A673 (cell line): ENCODE measurements at regions not wholly inside any gene's neighbourhood (a gene's known extent, or its start where the extent isn't known, plus 50 kb on each side); places are given as distances from the start of the nearest gene placed in this dataset.

Experiments used
- BruUV-seq: library from RNA; stranded (reverse); fragments of 400-500 nt; replicated peaks from 2 replicates; lab custom pipeline; 2021; lab: Mats Ljungman, UMichigan
- CTCF ChIA-PET: fragments of 300-600 bp; sonication (Branson Sonifier 250); formaldehyde crosslinking; loops from one replicate; lab custom pipeline; 2022; ENCODE audit warnings: antibody characterized with exemption; lab: Charles Lee
- POLR2A ChIA-PET: fragments of 300-600 bp; sonication (Branson Sonifier 250); formaldehyde crosslinking; loops from one replicate; lab custom pipeline; 2022; ENCODE audit warnings: antibody characterized with exemption; ENCODE audit not compliant: low non-redundant PET; lab: Charles Lee
- DNase-seq: peaks from one replicate; pipeline ENCODE4 v3.0.0-alpha.2; 2015; ENCODE audit warnings: low spot score
- H3K27ac ChIP-seq: fragments of 200-600 bp; sonication (generic); 2 replicates; pipeline ENCODE4 v1.5.1; 2016; ENCODE audit warnings: mixed run types, low read depth, mild to moderate bottlenecking, mixed read lengths, antibody characterized with exemption, low read length; ENCODE audit not compliant: poor library complexity, severe bottlenecking
- H3K27me3 ChIP-seq: fragments of 200-600 bp; sonication (generic); replicated peaks from 2 replicates; pipeline ENCODE4 v1.6.1; 2017; ENCODE audit warnings: mixed run types, low read depth, mild to moderate bottlenecking, mixed read lengths, antibody characterized with exemption, low read length; ENCODE audit not compliant: insufficient read depth, poor library complexity
- H3K36me3 ChIP-seq: fragments of 200-600 bp; sonication (generic); 2 replicates; pipeline ENCODE4 v1.6.1; 2016; ENCODE audit warnings: mixed run types, mild to moderate bottlenecking, mixed read lengths, antibody characterized with exemption, low read length; ENCODE audit not compliant: insufficient read depth, poor library complexity, severe bottlenecking
- H3K4me1 ChIP-seq: fragments of 200-600 bp; sonication (generic); 2 replicates; pipeline ENCODE4 v1.6.1; 2017; ENCODE audit warnings: mixed run types, mild to moderate bottlenecking, mixed read lengths, antibody characterized with exemption, low read length; ENCODE audit not compliant: insufficient read depth, poor library complexity, severe bottlenecking
- H3K4me3 ChIP-seq: fragments of 200-600 bp; sonication (generic); 2 replicates; pipeline ENCODE4 v1.5.1; 2016; ENCODE audit warnings: low read depth, mixed run types, mild to moderate bottlenecking, mixed read lengths, low read length; ENCODE audit not compliant: poor library complexity, severe bottlenecking
- H3K9me3 ChIP-seq: fragments of 200-600 bp; sonication (generic); 2 replicates; pipeline ENCODE4 v1.6.1; 2016; ENCODE audit warnings: mixed run types, low read depth, mild to moderate bottlenecking, mixed read lengths, antibody characterized with exemption, low read length; ENCODE audit not compliant: poor library complexity, severe bottlenecking
- CTCF ChIP-seq: fragments of 300-800, 200-600 bp; sonication (generic); conservative IDR thresholded peaks from 2 replicates; pipeline ENCODE4 v1.5.1; 2017; ENCODE audit warnings: low read depth, mild to moderate bottlenecking, antibody characterized with exemption, low read length, moderate library complexity, mixed read lengths
- EZH2 ChIP-seq: fragments of 200-600 bp; sonication (generic); IDR thresholded peaks from 2 replicates; pipeline ENCODE4 v1.6.1; 2017; ENCODE audit warnings: borderline replicate concordance, low read depth, mild to moderate bottlenecking, mixed read lengths, antibody characterized with exemption, low read length; ENCODE audit not compliant: poor library complexity, severe bottlenecking
- intact Hi-C: fragments of 100-400 bp; cut with micrococcal nuclease; formaldehyde crosslinking; loops from one replicate; pipeline ENCODE4 v1.10.0; 2022; ENCODE audit not compliant: unreplicated experiment

- CTCF ChIA-PET = no interaction called here
- BruUV-seq = no TSS peak
- no peaks in the 10 kb centered on the region for H3K4me1 ChIP-seq
- no peak overlapping the region for H3K4me3 ChIP-seq
- intact Hi-C loops = no loop called here
- DNase-seq = peak; percentile 1
- H3K27ac ChIP-seq = no peak overlapping the region
- no peaks in the 10 kb centered on the region for H3K36me3 ChIP-seq
- H3K27me3 ChIP-seq = no peaks in the 10 kb centered on the region
- POLR2A ChIA-PET = no interaction called here
- H3K9me3 ChIP-seq = no peaks in the 10 kb centered on the region
- TF ChIP-seq EZH2 = no peak
- TF ChIP-seq CTCF = no peak
These were observed 305.1 kb upstream of the ANXA10 start for GRCh38 chr4:167787231-167787630.

- no peak for DNase-seq
- TF ChIP-seq CTCF = no peak
- no peak for TF ChIP-seq EZH2
- peaks cover 54% of the 10 kb centered on the region for H3K27me3 ChIP-seq
- no peak overlapping the region for H3K27ac ChIP-seq
- POLR2A ChIA-PET = no interaction called here
- no TSS peak for BruUV-seq
- H3K4me1 ChIP-seq = no peaks in the 10 kb centered on the region
- intact Hi-C loops = no loop called here
- no peak overlapping the region for H3K4me3 ChIP-seq
- CTCF ChIA-PET = no interaction called here
- H3K36me3 ChIP-seq = no peaks in the 10 kb centered on the region
- H3K9me3 ChIP-seq = no peaks in the 10 kb centered on the region
These were observed 289.7 kb upstream of the ANXA10 start for GRCh38 chr4:167802463-167803212.

GRCh38 chr4:167811958-167812357, 280.4 kb upstream of the ANXA10 start:
- CTCF ChIA-PET = no interaction called here
- no peak overlapping the region for H3K4me3 ChIP-seq
- no peaks in the 10 kb centered on the region for H3K4me1 ChIP-seq
- peaks cover 7% of the 10 kb centered on the region for H3K27me3 ChIP-seq
- H3K27ac ChIP-seq = no peak overlapping the region
- H3K9me3 ChIP-seq = peaks cover 8% of the 10 kb centered on the region
- TF ChIP-seq EZH2 (no peak), CTCF (no peak)
- intact Hi-C loops = no loop called here
- POLR2A ChIA-PET = no interaction called here
- no peaks in the 10 kb centered on the region for H3K36me3 ChIP-seq
- no peak for DNase-seq
- BruUV-seq = no TSS peak
